SU-DHL-6 (cell line): ENCODE measurements at regions not wholly inside any gene's neighbourhood (a gene's known extent, or its start where the extent isn't known, plus 50 kb on each side); places are given as distances from the start of the nearest gene placed in this dataset.

ENCODE experiments used
- H2AFZ ChIP-seq: fragments of 200-600 bp; sonication (generic); 2 replicates; pipeline ENCODE4 v1.6.1; 2014; ENCODE audit warnings: low read depth, mild to moderate bottlenecking, moderate library complexity, mixed read lengths, antibody characterized with exemption, low read length; ENCODE audit not compliant: severe bottlenecking
- H3F3A ChIP-seq: fragments of 200-600 bp; shearing (Covaris generic); 2 replicates; pipeline ENCODE4 v1.6.0; 2016; ENCODE audit warnings: antibody characterized with exemption, mild to moderate bottlenecking; ENCODE audit not compliant: insufficient read depth
- H3K27ac ChIP-seq: fragments of 200-600 bp; sonication (generic); 2 replicates; pipeline ENCODE4 v1.5.1; 2016; ENCODE audit warnings: low read depth, mild to moderate bottlenecking, low read length, moderate library complexity, mixed read lengths
- H3K27me3 ChIP-seq: fragments of 200-600 bp; sonication (generic), shearing (Covaris generic); 2 replicates; pipeline ENCODE4 v1.6.0; 2014; ENCODE audit warnings: mild to moderate bottlenecking, low read length
- H3K36me3 ChIP-seq: fragments of 200-600 bp; sonication (generic); 2 replicates; pipeline ENCODE4 v1.6.1; 2014; ENCODE audit warnings: mild to moderate bottlenecking, low read length, mixed read lengths
- H3K4me2 ChIP-seq: fragments of 300-600, 200-600 bp; shearing (Covaris generic), sonication (generic); 2 replicates; pipeline ENCODE4 v1.6.0; 2014; ENCODE audit warnings: low read length, low read depth, mild to moderate bottlenecking; ENCODE audit not compliant: poor library complexity, severe bottlenecking
- H3K4me3 ChIP-seq: fragments of 200-600 bp; sonication (generic); 2 replicates; pipeline ENCODE4 v1.5.1; 2014; ENCODE audit warnings: antibody characterized with exemption, low read length, mild to moderate bottlenecking, mixed read lengths; ENCODE audit not compliant: insufficient read depth, poor library complexity, severe bottlenecking
- H3K79me2 ChIP-seq: fragments of 200-600 bp; sonication (generic); 2 replicates; pipeline ENCODE4 v1.6.1; 2014; ENCODE audit warnings: mild to moderate bottlenecking, low read length, moderate library complexity; ENCODE audit not compliant: insufficient read depth
- H3K9ac ChIP-seq: fragments of 200-600 bp; sonication (generic); 2 replicates; pipeline ENCODE4 v1.7.0; 2014; ENCODE audit warnings: mild to moderate bottlenecking, low read length
- H3K9me2 ChIP-seq: fragments of 200-600 bp; sonication (generic); replicated peaks from 2 replicates; pipeline ENCODE4 v1.6.1; 2014; ENCODE audit warnings: low read length; ENCODE audit not compliant: insufficient read depth
- H3K9me3 ChIP-seq: fragments of 200-600 bp; sonication (generic); 2 replicates; pipeline ENCODE4 v1.6.1; 2014; ENCODE audit warnings: low read length, mixed read lengths; ENCODE audit not compliant: insufficient read depth
- H4K20me1 ChIP-seq: fragments of 200-600 bp; sonication (generic); 2 replicates; pipeline ENCODE4 v1.6.1; 2014; ENCODE audit warnings: low read depth, mild to moderate bottlenecking, antibody characterized with exemption, low read length, moderate library complexity, mixed read lengths
- CTCF ChIP-seq: fragments of 200-600 bp; sonication (generic); IDR thresholded peaks from one replicate; pipeline ENCODE4 v1.5.1; 2017; ENCODE audit warnings: antibody characterized with exemption, mild to moderate bottlenecking, low read length, moderate library complexity; ENCODE audit not compliant: insufficient read depth, poor library complexity, severe bottlenecking
- EZH2phosphoT487 ChIP-seq: fragments of 200-600 bp; sonication (generic), shearing (Covaris generic); conservative IDR thresholded peaks from 2 replicates; pipeline ENCODE4 v1.6.1; 2018; ENCODE audit warnings: mild to moderate bottlenecking, antibody characterized with exemption, low read length, moderate library complexity, mixed read lengths

- H3K4me3 ChIP-seq = no peak overlapping the region
- H3F3A ChIP-seq = no peaks in the 10 kb centered on the region
- no peaks in the 10 kb centered on the region for H3K79me2 ChIP-seq
- H3K27ac ChIP-seq = no peak overlapping the region
- no peak overlapping the region for H3K4me2 ChIP-seq
- H3K9me3 ChIP-seq = no peaks in the 10 kb centered on the region
- H3K27me3 ChIP-seq = no peaks in the 10 kb centered on the region
- H2AFZ ChIP-seq = no peak overlapping the region
- no peaks in the 10 kb centered on the region for H3K9me2 ChIP-seq
- no peaks in the 10 kb centered on the region for H3K36me3 ChIP-seq
- TF ChIP-seq EZH2phosphoT487 (no peak), CTCF (no peak)
- H3K9ac ChIP-seq = no peak overlapping the region
- H4K20me1 ChIP-seq = no peaks in the 10 kb centered on the region
Observed at GRCh38 chr20:48342822-48343513, 484.8 kb downstream of the PREX1 start.

- Histone ChIP-seq H3K79me2 (no peaks in the 10 kb centered on the region), H3K9me3 (no peaks in the 10 kb centered on the region), H3K9ac (no peak overlapping the region), H3F3A (no peaks in the 10 kb centered on the region), H3K4me2 (no peak overlapping the region), H2AFZ (no peak overlapping the region), H3K4me3 (no peak overlapping the region), H3K27me3 (no peaks in the 10 kb centered on the region), H4K20me1 (no peaks in the 10 kb centered on the region), H3K36me3 (no peaks in the 10 kb centered on the region), H3K9me2 (no peaks in the 10 kb centered on the region), H3K27ac (no peak overlapping the region)
- TF ChIP-seq CTCF (no peak), EZH2phosphoT487 (no peak)
Observed at GRCh38 chr20:48340883-48341281, 486.9 kb downstream of the PREX1 start.

- TF ChIP-seq CTCF (no peak), EZH2phosphoT487 (no peak)
- no peak overlapping the region for H2AFZ ChIP-seq
- no peaks in the 10 kb centered on the region for H3K9me2 ChIP-seq
- no peaks in the 10 kb centered on the region for H4K20me1 ChIP-seq
- no peaks in the 10 kb centered on the region for H3F3A ChIP-seq
- H3K79me2 ChIP-seq = no peaks in the 10 kb centered on the region
- H3K4me2 ChIP-seq = no peak overlapping the region
- no peak overlapping the region for H3K9ac ChIP-seq
- no peaks in the 10 kb centered on the region for H3K9me3 ChIP-seq
- H3K36me3 ChIP-seq = no peaks in the 10 kb centered on the region
- H3K27ac ChIP-seq = no peak overlapping the region
- H3K27me3 ChIP-seq = no peaks in the 10 kb centered on the region
- no peak overlapping the region for H3K4me3 ChIP-seq
Observed at GRCh38 chr20:48339986-48340882, 487.6 kb downstream of the PREX1 start.
